RWPE1 (cell line): ENCODE measurements at regions not wholly inside any gene's neighbourhood (a gene's known extent, or its start where the extent isn't known, plus 50 kb on each side); places are given as distances from the start of the nearest gene placed in this dataset.

ENCODE experiments used
- CTCF ChIA-PET: fragments of 350-600 bp; sonication (Branson Sonifier 250); formaldehyde crosslinking; extraction: SDS; loops from one replicate; lab custom pipeline; 2021; lab: Yijun Ruan, JAX
- POLR2A ChIA-PET: fragments of 400-600 bp; formaldehyde crosslinking; extraction: SDS; loops from one replicate; lab custom pipeline; 2020; ENCODE audit warnings: antibody characterized with exemption; ENCODE audit not compliant: low non-redundant PET; lab: Yijun Ruan, JAX
- DNase-seq: peaks from one replicate; pipeline ENCODE4 v3.0.0; 2012; ENCODE audit warnings: low spot score
- H3K27ac ChIP-seq: fragments of 450-650 bp; 2 replicates; pipeline ENCODE4 v1.5.1; 2017
- CTCF ChIP-seq: fragments of 450-650 bp; conservative IDR thresholded peaks from 2 replicates; pipeline ENCODE4 v1.5.1; 2017; ENCODE audit warnings: low read depth, mild to moderate bottlenecking

DNA sequence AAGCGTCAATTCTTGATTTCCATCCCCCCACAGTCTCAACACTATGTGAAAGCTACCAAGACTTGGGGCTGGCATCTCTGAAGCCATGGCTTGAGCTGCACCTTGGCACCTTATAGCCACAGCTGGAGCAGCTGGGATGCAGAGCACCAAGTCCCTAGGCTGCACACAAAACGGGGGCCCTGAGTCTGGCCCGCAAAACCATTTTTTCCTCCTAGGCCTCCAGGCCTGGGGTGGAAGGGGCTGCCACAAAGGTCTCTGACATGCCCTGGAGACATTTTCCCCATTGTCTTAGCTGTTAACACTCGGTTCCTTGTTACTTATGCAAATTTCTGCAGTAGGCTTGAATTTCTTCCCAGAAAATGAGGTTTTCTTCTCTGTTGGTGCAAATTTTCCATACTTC lies 89.8 kb upstream of the GNAI1 start:
- no peak for TF ChIP-seq CTCF
- ChIA-PET CTCF (no interaction called here), POLR2A (no interaction called here)
- no peak overlapping the region for H3K27ac ChIP-seq
- no peak for DNase-seq

DNA sequence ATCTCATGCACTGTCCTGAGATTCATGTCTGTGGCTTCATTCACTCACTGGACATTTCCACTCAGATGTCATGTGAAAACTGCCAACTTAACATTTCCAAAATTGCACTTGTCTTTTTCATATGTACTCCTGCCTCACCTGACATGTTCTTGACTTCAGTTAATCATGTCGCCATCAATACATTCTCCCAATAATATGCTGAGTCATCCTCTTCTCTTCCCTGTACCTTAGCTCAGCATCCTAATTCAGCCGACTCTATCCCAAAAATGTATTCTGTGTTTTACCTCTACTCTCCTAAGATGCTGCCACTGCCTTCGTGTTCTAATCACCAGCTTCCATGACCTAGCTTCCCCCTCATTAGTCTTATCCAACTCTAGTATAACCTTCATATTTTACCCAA lies 93.9 kb upstream of the GNAI1 start:
- no peak for TF ChIP-seq CTCF
- ChIA-PET POLR2A (no interaction called here), CTCF (no interaction called here)
- DNase-seq = no peak
- H3K27ac ChIP-seq = no peak overlapping the region

DNA sequence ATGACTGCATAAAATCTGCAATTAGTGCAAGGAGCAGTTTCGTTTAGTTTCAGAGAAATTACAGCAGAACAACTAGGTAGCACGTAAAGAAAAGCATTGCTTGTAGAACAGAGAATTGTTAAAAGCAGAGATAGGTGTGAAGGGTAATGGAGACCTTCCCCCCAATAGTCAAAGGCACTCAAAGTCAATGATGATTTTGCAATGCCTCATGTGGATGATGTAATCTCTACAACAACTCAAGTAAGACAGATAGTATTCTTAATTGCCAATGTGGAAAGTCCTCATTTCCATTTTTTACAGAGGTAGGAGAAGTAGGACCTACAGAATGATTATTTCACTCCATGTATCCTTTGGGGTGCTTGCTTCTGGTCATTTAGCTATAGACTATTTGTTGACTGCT lies 94.3 kb upstream of the GNAI1 start:
- ChIA-PET POLR2A (no interaction called here), CTCF (no interaction called here)
- TF ChIP-seq CTCF = no peak
- H3K27ac ChIP-seq = no peak overlapping the region
- no peak for DNase-seq

DNA sequence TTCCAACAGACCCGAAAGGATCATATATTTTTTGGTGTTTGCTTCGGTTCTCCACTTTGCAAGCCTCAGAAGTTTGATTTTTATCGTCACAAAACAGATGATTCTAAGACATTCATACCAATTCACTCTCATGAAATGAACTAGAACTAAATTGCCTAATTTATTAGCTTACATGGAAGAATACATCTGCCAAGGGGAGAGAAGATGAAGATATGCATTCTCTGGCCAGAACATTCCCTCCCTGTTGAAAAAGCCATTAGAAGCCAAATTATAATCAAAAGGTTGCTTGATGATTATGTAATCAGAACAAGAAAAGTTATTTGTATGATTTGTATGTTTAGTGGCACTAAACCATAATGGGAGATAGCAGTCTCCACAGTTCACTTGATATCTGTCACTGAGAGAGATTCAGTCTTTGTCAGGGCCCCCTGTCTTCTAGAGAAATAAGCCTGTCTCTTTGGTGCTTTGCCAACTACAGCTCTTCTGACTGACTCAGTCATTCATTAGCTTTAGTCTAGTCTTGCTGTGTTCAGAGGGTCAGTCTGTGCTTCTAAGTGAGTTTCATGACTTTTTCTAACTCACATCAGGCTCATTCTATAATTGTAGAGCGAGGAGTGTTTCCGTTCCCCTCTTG lies 95.3 kb upstream of the GNAI1 start:
- ChIA-PET CTCF (interaction anchor here (0.6 kb wide), 1 partner anchor 63 kb away, joined by 3 read pairs; no protein-coding TSS in a partner anchor), POLR2A (no interaction called here)
- TF ChIP-seq CTCF = no peak

GRCh38 chr7:80037689-80038088 lies 96.9 kb upstream of the GNAI1 start:
- ChIA-PET CTCF (no interaction called here), POLR2A (no interaction called here)
- no peak for TF ChIP-seq CTCF
- H3K27ac ChIP-seq = no peak overlapping the region
- DNase-seq = no peak

More for the DNA sequence above, 95.3 kb upstream of the GNAI1 start:
- no peak overlapping the region for H3K27ac ChIP-seq
- no peak for DNase-seq

DNA sequence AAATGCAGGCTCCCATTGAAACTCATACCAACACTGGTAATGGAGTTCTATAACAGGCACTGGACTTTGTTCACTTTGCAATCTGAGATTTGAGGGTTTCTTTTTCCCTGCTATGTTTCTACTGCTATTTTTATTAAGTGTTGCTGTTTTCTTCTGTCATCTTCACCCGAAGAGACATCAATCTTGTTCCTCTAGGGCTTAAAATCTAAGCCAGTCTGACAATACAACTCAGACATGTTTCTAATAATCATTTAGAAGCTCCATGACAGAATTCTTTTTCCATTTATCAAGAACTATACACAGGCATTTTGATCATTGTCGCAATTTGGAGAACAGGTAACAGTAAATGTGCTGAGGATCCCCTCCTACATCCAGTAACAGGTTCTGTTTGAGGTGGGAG lies 98.5 kb upstream of the GNAI1 start:
- DNase-seq = no peak
- H3K27ac ChIP-seq = no peak overlapping the region
- TF ChIP-seq CTCF = no peak
- ChIA-PET POLR2A (no interaction called here), CTCF (interaction anchor here (0.7 kb wide), 1 partner anchor 11 kb away, joined by 3 read pairs; no protein-coding TSS in a partner anchor)
